Glomerular endothelial cell (primary cell): ENCODE measurements at regions not wholly inside any gene's neighbourhood (a gene's known extent, or its start where the extent isn't known, plus 50 kb on each side); places are given as distances from the start of the nearest gene placed in this dataset.

Experiments used
- DNase-seq: peaks from one replicate; pipeline ENCODE4 v3.0.0-alpha.2; 2011; ENCODE audit warnings: low read depth, low spot score; ENCODE audit errors: extremely low read depth

DNA sequence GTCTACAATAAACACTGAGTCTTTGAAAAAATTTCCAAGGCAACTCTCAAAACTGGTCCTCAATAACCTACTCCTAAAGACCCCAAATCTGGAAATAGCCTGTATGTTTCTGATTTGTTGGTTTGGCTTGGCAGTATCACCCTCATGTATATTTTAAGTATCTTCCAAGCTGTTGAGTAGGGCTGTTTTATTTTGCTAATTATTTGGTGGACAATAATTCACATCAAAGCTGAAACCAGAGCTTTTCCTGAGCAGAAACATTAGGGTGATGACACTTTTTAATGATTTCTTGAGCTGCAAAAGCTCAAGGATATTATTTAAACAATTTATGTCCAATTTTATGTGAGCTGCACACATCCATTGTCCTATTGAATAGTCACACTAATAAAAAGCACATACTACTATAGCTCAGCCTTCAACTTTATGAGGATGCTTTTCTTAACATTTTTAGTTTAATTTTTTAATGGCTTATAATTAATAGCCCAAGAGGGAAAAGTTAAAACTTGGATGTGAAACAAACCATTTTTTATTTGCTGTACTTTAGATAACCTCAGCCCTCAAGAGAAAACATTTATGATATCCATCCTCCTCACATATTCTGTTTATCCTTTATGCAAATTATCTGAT is 393.1 kb downstream of the TAF11L14 start:
- DNase-seq, result no peak

DNA sequence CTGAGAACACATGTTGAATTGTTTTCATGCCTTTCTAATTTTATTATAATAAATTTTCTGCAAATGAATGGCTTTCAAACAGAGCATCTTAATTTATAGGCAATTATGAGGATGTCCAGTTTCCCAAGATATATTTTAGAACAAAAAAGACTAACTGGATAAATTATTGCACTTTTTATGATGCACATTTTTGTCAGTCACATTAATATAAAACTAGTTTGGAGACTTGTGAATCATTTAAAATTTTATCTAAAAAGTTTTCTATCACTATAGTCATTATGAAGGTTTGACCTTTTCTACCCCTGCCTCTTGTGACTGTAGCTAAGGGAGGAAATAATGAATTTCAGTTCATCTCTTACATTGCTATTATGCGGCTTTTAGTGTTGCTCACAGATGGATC is 393.8 kb downstream of the TAF11L14 start:
- DNase-seq, result no peak

DNA sequence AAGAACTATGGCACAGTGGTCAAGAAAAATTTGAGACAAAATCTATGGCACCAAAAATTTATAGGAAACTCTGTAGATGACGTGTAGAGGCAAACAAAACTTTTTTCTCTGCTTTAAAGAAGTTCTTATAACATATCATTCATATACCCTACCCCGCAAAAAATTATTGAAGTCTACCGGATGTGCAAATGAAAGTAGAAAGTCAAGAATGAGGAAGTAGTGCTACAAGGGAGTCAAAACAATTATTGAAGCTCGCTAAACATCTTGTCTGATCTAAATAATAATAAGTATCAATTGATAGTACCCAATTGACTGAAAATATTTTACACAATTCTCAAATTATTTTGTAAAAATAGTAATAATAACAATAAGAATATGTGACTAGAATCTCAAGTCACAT is 398.5 kb downstream of the TAF11L14 start:
- no peak for DNase-seq

DNA sequence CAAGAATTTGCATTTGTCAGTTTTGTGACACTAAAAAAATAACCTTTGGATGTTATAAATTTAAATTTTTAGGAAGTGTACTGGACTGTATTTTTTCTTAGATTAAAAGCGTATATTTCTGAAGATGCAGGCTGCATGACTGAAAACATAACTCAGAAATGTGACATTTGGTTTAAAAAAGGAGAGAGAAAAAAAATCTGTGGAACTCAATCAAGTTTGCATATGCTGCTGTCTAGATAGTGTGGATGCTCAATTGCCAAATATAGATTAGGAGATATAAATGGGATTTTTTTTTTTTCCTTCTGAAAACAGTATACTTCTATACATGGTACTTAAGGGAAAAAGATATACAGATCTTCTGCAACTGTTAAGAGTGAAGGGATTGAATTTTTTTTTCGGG is 402.3 kb downstream of the TAF11L14 start:
- DNase-seq, result no peak

DNA sequence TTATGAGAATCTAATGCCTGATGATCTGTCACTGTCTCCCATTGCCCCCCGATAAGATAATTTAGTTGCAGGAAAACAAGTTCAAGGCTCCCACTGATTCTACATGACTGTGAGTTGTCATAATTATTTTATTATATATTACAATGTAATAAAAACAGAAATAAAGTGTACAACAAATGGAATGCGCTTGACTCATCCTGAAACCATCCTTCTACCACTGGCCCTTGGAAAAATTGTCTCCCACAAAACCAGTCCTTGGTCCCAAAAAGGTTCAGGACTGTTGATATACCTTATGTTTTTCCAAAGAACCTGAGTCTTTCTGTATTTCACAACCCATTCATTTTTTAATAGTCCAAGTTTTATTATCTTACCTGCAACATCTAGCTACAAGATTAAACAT is 403.5 kb downstream of the TAF11L14 start:
- DNase-seq, result no peak

DNA sequence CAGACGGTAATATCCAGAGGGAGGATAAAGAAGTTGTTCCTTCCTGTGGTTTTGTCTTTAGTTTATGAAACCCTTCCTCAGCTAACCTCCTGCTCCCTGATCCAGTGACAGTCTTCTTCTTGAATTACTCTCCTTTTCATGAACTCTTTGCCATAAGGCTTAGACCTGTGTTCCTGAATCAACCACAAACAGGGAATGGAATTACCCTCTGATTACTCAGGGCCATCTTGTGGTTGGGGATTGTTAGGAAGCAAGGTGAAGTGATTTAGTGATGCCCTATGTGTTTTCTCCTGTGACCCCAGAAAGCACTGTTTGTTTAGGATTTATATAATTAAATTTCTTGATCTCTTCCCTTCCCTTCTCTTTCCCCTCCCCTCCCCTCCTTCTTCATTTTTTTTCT is 409.1 kb downstream of the TAF11L14 start:
- no peak for DNase-seq

DNA sequence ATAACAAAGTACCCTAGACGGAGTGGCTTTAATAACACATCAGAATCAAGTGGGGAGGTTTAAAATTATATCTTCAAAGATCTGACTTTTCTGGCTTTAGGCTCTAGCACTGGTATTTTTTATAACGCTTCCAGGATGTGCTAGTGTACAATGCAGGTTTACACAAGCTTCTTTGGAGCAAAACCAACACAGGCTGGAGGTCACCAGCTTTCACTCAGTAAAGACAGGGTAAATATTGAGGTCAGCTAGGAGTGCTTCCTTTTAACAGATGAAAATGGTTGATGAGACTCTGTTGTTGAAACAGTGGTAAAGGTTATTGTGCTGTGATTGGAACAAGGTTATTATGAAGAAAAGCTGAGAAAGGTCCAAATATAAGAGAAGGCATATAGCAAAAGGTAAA is 414.2 kb downstream of the TAF11L14 start:
- no peak for DNase-seq

DNA sequence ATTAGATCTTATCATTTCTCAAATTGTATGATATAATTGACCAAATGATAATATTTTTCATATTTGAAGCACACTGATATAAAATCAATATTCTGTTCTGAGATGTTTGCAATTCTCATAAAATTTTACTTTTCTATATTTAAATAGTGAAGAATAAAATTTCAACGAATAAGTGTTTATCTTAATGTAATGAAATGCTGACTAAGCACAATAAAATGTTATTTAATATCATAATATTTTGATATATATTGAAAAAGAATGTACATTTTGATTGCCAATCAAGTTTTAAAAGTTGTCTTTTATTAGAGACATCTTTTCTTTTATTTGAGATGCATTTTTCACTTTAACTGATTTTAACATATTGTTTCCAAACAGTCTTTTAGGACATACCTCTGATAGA is 416.1 kb downstream of the TAF11L14 start:
- no peak for DNase-seq

DNA sequence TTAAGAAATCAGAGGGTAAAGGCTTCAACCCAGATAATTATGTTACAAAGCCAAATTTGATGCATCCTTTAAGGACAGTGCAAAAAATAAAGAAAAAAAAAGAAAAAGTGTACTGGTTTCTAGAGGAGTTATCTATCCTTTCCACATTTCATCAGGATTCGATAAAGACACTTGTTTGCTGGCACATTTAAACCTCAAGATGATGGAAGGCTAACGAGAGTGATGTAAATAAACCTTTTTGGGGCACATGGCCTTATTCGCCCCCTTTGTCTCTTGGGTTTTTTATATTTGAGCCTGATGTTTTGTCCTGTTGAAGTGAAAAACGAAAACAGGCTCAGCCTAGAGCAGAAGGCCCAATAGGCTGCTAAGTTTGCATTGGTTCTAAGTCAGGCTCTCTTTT is 416.5 kb downstream of the TAF11L14 start:
- DNase-seq, result no peak

DNA sequence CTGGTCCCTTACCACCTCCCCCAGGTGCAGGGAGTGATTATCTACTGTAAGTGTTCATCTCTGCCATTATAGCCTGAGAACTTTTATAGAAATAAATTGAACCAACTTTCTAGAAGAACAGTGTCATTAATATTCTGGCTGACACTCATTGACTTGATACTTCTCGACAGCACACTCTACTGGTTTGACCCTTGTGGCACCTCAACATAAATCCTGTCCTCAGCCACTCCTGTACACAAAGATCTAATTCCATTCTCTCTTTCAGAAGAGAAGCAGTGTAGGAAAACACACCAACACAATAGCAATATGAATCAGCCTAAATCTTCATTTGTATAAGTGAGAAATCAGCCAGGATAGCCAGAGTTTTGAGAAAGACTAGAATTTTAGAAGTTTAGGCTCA is 417.7 kb downstream of the TAF11L14 start:
- no peak for DNase-seq

DNA sequence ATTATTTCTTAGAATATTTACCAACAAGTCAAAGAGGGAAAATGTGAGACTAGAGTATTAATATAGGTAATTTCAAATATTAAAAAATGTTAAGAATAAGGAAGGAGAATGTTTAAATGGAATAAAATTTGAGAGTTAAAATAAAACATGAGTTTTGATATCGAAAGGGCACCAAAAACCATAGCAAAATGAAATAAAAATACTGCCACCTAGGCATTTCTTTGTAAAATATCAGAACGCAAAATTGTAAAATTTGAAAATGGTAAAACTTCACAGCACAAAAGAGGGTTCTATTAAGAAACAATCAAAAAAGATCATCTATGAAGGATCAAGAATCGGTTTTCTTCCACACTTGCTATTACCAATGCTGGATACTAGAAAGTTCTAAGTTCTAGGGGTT is 418.3 kb downstream of the TAF11L14 start:
- no peak for DNase-seq

DNA sequence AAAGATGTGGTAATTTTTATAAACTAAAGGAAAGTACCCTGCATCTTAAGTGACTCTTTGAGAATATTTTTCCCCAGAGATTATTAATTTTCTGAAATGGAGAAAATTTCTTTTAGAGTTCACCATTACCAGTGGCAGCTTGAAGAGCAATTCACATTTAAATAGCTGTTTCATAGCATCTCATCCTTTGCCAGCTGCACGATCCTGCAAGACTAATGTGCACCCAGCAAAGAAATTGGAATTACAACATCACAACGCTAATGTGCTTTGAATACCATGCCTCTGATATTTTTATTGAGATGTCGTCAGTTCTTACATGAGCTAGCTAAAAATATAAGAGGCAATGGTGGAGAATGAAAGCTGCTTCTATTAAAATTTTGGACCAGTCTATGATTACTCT is 423.5 kb downstream of the TAF11L14 start:
- DNase-seq, result no peak

DNA sequence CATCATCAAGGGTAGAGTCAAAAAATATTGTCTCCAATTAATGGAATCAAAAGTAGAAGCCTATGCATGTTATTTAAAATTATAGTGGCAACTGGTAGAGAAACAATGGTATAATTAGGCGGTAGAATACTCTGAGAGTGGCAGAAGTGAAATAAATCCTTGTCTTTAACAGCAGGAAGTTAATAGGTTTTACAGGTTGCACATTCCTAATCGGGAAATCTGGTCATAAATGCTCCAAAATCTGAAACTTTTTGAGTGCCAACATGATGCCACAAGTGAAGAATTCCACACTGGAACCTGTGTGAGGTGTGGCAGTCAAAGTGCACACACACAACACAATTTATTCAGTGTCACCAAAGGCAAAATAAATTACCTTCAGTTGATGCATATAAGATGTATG is 433.4 kb downstream of the TAF11L14 start:
- DNase-seq, result no peak

DNA sequence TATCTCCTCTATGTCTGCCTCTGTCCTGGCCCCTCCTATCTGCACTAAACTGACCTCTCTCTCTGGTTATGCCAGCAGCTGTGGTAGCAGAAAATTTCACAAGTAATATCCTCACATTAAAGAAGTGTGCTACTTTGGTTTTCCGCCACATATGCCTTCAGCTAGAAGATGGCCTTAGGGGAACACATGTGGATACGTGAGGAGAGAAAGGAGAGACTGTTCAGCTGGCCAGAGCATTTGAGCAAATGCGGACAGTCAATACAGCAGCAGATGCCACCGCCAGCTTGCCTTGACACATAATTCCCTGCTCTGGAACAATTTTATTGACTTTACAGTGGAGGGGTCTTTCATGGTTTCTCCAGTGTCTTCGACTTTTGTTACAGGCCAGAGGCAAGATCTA is 434.6 kb downstream of the TAF11L14 start:
- DNase-seq, result no peak

DNA sequence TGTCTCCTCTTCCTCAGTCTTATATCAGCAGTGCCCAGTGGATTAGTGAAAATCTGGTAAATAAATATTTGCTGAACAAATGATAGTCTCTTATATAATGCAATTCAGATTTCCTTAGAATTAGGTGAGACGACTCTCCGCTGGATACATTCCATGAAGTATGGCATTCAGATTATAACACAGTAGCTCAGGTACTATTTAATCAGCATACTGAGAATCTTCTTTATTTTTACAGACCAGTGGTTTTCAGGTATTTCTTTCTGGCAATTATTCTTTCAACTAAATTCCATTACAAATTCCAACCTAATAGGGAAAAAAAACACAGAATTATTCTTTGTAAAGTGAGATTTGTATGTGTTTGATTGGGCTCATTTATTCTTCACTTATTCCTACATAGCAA is 435.5 kb downstream of the TAF11L14 start:
- DNase-seq, result no peak

DNA sequence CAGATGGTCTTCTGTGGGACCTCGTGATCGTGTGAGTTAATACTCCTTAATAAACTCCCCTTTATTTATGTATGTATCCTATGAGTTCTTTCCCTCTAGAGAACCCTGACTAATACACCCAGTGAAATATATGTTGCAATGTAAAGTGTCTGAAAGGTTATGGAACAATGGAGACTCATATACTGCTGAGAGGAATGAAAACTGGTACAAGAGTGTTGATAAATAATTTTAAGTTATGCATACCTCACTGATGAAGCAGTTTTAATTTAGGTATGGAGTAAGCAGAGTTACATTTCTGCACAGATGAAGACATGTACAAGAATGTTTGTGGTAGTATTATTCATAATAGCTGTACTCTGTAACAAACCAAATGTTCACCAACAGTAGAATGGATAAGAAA is 438.3 kb downstream of the TAF11L14 start:
- DNase-seq, result no peak

DNA sequence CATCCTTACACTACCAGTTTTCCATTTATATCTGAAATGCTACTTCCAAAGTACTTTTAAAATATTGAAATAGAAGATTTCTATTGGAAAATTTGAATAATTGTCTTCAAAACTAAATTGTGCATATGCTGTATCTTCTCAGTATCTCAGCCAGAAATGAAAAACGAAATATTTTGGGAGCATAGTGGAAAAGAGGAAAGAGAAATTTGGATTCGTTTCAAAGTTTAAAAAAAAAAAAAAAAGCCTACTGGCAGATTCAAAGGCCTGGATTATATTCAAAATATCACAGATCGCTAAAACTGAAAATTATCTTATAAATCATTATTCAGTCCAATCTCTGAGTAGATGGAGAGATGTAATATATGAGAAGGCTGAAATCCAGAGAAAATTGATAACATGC is 440.7 kb downstream of the TAF11L14 start:
- DNase-seq, result no peak

DNA sequence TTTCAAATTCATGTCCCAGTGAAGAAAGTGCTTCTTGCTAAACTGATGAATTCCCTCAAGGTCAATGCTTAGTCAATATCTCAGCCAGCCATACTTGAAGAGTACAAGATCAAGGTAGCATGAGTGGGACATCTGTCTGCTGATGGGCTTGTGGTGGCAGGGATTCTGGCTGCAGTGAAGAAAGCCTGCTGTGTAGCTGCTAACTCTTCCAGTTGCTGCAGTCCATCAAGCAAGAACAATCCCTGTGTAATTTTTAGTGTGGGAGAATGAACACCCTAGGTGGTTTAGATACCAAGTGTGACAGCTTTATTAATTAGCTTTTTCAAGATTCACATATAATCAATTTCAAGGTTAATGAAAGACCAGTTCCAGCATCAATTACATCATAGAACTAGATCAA is 443.9 kb downstream of the TAF11L14 start:
- no peak for DNase-seq

DNA sequence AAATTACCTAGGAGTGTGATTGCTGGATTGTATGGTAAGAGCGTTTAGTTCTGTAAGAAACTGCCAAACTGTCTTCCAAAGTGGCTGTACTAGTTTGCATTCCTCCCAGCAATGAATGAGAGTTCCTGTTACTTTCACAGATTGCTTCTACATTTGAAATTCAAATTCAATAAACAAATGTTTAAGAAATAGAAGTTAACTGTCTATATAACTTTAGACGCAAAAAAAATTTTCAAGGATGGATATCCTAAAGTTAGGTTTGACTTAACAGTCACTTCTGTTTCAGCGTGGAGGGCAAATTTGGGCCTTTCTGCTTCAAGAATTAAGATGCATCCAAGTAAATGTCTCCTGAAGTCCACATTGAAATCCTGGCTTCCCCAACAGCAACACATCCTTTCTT is 445.6 kb downstream of the TAF11L14 start:
- DNase-seq, result no peak

DNA sequence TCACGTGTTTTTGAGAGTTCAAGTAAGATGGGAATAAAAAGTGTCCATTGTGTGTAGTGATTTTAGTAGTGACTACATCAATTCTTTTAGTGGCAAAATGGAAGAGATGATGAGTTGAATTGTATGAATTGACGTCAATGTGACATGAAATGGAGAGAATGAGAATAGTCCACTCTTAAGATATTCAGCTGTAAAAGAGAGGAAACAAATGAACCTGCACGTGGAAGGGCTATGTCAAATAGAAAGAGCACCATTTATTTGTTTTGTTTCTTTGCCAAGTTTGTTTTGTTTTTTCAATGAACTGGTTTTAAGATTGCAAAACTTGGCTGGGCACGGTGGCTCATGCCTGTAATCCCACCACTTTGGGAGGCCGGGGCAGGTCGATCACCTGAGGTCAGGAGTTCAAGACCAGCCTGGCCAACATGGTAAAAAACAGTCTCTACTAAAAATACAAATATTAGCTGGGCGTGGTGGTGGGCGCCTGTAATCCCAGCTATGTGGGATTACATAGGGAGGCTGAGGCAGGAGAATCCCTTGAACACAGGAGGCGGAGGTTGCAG is 453.8 kb downstream of the TAF11L14 start:
- no peak for DNase-seq

DNA sequence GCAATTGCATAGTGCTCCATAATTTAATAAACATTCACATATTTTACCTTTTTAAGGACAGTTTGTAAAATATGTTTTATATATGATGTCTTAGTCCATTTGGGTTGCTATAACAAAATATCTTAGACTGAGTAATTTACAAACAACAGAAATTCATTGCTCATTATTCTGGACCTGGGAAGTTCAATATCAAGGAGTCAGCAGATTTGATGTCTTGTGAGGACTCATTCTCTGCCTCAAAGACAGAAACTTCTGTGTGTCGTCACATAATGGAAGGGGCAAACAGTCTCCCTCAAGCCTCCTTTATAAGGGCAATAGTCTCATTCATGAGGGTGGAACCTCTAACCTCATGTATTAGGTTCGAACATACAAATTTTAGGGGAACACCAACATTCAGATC is 455.9 kb downstream of the TAF11L14 start:
- DNase-seq, result no peak

DNA sequence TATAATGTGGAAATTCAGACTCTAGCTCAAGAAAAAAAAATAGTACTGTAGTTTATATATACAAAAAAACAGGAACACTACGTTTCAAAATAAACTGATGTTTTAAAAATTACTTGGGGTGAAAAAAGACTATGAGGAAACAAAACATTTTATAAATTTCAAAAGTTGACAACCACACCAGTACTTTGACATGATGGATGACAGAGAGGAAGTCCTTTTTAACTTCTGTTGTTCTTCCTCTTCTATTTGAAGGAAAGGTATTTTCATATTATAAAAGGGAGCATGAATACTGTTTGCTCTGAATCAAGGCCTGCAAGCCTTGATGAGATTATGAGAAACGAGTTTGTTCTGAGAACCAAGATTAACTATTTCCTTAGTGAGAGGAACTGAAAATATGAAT is 456.9 kb downstream of the TAF11L14 start:
- no peak for DNase-seq

DNA sequence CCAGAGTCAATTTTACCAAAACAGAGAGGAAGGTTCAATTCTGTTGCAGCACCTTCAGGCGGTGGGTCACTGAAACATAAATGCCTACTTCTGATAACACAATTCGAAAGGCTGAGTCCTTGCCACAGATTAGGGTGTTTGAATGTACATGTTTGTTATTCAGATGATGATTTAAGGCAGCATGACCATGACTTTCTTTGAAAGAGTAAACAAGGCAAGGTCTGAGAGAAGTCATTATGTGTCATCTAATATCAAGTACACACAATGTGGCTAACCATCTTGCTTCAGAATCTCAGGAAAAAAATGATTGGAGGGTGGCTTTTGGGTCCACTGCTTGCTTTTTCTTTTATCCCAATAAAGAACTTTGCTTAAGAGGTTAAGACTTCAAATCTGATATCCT is 457.5 kb downstream of the TAF11L14 start:
- DNase-seq, result no peak
